ENCODE measurements at regions not wholly inside any gene's neighbourhood (a gene's known extent, or its start where the extent isn't known, plus 50 kb on each side); places are given as distances from the start of the nearest gene placed in this dataset.

GRCh38 chr12:124471828-124472227 lies 95.6 kb downstream of the NCOR2 start:
- TF ChIP-seq, protein P1, sequence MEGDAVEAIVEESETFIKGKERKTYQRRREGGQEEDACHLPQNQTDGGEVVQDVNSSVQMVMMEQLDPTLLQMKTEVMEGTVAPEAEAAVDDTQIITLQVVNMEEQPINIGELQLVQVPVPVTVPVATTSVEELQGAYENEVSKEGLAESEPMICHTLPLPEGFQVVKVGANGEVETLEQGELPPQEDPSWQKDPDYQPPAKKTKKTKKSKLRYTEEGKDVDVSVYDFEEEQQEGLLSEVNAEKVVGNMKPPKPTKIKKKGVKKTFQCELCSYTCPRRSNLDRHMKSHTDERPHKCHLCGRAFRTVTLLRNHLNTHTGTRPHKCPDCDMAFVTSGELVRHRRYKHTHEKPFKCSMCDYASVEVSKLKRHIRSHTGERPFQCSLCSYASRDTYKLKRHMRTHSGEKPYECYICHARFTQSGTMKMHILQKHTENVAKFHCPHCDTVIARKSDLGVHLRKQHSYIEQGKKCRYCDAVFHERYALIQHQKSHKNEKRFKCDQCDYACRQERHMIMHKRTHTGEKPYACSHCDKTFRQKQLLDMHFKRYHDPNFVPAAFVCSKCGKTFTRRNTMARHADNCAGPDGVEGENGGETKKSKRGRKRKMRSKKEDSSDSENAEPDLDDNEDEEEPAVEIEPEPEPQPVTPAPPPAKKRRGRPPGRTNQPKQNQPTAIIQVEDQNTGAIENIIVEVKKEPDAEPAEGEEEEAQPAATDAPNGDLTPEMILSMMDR (conservative IDR thresholded peaks at IDR 0.05; ENCODE audit: low read length) = no peak
- no peak for TF ChIP-seq EZH2phosphoT487 (IDR thresholded peaks at IDR 0.05; ENCODE audit: borderline replicate concordance, low read depth, low read length)

All from OCI-LY7 (cell line).